ENCODE measurements at regions not wholly inside any gene's neighbourhood (a gene's known extent, or its start where the extent isn't known, plus 50 kb on each side); places are given as distances from the start of the nearest gene placed in this dataset.

DNA sequence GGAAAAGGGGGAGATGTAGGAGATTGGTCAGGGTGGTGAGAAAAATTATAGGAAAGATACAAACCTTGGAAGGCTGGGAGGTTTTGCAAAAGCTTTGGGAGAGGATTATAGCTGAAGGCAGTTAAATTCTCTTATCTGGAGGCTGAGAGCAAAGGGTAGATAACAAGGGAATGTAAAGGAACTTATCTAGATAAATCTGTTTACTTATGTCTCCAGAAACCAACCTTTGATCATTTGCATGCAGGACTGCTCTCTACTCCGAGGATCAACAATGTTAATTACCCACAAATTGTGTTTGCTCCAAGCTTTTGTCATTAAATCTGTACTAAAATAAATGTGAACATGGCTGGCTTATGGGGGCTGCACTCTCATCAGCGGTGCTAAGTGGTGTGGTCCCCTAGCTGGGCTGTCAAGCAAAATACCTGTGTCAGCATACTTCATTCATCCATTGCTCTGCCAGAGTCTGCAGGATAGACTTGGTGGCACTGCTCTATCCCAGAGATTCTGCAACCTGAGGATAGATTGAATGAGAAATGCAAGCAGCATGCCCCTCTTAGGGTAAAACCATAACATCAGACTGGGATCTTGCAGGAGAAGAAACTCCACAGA lies 1599.2 kb upstream of the TENM4 start:
- Histone ChIP-seq H3K36me3 (ENCODE audit: control insufficient read depth in 4 of 4, insufficient read depth in 3 of 4, low read depth in 1 of 4, low read length in 3 of 4) (no peaks in the 10 kb centered on the region), H3K9me3 (ENCODE audit: control insufficient read depth in 4 of 4, low read length in 3 of 4) (peaks cover 0 to 7% (median 1%) of the 10 kb centered on the region in 4 donors), H3K4me3 (ENCODE audit: low read depth in 1 of 3, low read length in 3 of 3) (no peak overlapping the region), H3K4me1 (ENCODE audit: control insufficient read depth in 4 of 4, insufficient read depth in 4 of 4, low read length in 3 of 4) (no peaks in the 10 kb centered on the region), H3K27ac (ENCODE audit: low read depth in 1 of 2, low read length in 2 of 2) (no peak overlapping the region), H3K9ac (ENCODE audit: low read depth in 1 of 2, low read length in 2 of 2) (no peak overlapping the region), H3K27me3 (ENCODE audit: control insufficient read depth in 4 of 4, insufficient read depth in 4 of 4, low read length in 3 of 4) (no peaks in the 10 kb centered on the region)
- 21% methylated on average over 2 of the region's 2 CpGs for WGBS
- DNase-seq (ENCODE audit: low spot score): no peak
- no peak for TF ChIP-seq FOXA1 (IDR thresholded peaks at IDR 0.05)
- TF ChIP-seq, protein P1, sequence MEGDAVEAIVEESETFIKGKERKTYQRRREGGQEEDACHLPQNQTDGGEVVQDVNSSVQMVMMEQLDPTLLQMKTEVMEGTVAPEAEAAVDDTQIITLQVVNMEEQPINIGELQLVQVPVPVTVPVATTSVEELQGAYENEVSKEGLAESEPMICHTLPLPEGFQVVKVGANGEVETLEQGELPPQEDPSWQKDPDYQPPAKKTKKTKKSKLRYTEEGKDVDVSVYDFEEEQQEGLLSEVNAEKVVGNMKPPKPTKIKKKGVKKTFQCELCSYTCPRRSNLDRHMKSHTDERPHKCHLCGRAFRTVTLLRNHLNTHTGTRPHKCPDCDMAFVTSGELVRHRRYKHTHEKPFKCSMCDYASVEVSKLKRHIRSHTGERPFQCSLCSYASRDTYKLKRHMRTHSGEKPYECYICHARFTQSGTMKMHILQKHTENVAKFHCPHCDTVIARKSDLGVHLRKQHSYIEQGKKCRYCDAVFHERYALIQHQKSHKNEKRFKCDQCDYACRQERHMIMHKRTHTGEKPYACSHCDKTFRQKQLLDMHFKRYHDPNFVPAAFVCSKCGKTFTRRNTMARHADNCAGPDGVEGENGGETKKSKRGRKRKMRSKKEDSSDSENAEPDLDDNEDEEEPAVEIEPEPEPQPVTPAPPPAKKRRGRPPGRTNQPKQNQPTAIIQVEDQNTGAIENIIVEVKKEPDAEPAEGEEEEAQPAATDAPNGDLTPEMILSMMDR (IDR thresholded peaks at IDR 0.05; ENCODE audit: low read depth, low read length, missing input control): no peak
- TF ChIP-seq GABPA (IDR thresholded peaks at IDR 0.05 in 1 of 2, conservative IDR thresholded peaks at IDR 0.05 in 1 of 2): no peak
- no peak for TF ChIP-seq HNF4A (conservative IDR thresholded peaks at IDR 0.05)
- TF ChIP-seq SP1 (IDR thresholded peaks at IDR 0.05): no peak
- no peak for TF ChIP-seq FOXA2 (IDR thresholded peaks at IDR 0.05)

DNA sequence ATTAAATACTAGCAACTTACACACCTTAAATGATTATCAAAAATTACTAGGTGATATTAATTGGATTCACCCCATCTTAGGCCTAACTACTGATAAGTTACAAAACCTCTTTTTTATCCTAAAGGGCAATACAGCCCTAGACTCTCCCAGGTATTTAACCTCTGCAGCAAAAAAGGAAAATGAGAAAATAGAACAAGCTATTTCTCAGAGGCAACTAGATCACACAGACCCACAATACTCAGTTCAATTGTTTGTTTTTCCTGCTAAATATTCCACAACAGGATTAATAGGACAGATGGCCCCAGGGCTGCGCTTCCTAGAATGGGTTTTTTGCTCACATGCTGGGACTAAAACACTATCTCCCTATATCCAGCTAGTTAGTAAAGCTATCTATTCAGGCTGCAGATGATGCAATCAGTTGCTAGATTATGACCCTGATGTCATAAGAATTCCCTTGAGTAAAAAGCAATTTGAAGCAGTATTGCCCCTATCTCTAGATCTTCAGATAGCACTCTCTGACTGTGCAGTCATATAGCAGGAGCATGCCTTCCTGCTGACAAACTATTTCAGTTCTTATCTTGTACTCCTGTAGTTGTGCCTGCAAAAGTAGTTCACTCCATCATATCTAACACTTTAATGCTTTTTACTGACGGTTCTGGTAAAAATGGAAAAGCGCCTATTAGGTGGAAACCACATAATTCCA lies 1595.5 kb upstream of the TENM4 start:
- WGBS: 95% methylated on average over 3 of the region's 3 CpGs
- Histone ChIP-seq H3K9ac (ENCODE audit: low read depth in 1 of 2, low read length in 2 of 2) (no peak overlapping the region), H3K9me3 (ENCODE audit: control insufficient read depth in 4 of 4, low read length in 3 of 4) (peaks cover 0 to 7% (median 1%) of the 10 kb centered on the region in 4 donors), H3K4me3 (ENCODE audit: low read depth in 1 of 3, low read length in 3 of 3) (no peak overlapping the region), H3K27me3 (ENCODE audit: control insufficient read depth in 4 of 4, insufficient read depth in 4 of 4, low read length in 3 of 4) (no peaks in the 10 kb centered on the region), H3K4me1 (ENCODE audit: control insufficient read depth in 4 of 4, insufficient read depth in 4 of 4, low read length in 3 of 4) (no peaks in the 10 kb centered on the region), H3K36me3 (ENCODE audit: control insufficient read depth in 4 of 4, insufficient read depth in 3 of 4, low read depth in 1 of 4, low read length in 3 of 4) (no peaks in the 10 kb centered on the region), H3K27ac (ENCODE audit: low read depth in 1 of 2, low read length in 2 of 2) (no peak overlapping the region)
- DNase-seq (ENCODE audit: low spot score): no peak
- TF ChIP-seq RXRA (IDR thresholded peaks at IDR 0.05): no peak
- TF ChIP-seq, protein P2, sequence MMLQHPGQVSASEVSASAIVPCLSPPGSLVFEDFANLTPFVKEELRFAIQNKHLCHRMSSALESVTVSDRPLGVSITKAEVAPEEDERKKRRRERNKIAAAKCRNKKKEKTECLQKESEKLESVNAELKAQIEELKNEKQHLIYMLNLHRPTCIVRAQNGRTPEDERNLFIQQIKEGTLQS (IDR thresholded peaks at IDR 0.05): no peak
- TF ChIP-seq HNF4G (IDR thresholded peaks at IDR 0.05): no peak
- no peak for TF ChIP-seq YY1 (IDR thresholded peaks at IDR 0.05)
- no peak for TF ChIP-seq RAD21 (IDR thresholded peaks at IDR 0.05)
- TF ChIP-seq, protein P1 (IDR thresholded peaks at IDR 0.05; ENCODE audit: low read depth, low read length, missing input control): no peak

Measured in liver (tissue), 8 donors.